ENCODE measurements at regions not wholly inside any gene's neighbourhood (a gene's known extent, or its start where the extent isn't known, plus 50 kb on each side); places are given as distances from the start of the nearest gene placed in this dataset.

DNA sequence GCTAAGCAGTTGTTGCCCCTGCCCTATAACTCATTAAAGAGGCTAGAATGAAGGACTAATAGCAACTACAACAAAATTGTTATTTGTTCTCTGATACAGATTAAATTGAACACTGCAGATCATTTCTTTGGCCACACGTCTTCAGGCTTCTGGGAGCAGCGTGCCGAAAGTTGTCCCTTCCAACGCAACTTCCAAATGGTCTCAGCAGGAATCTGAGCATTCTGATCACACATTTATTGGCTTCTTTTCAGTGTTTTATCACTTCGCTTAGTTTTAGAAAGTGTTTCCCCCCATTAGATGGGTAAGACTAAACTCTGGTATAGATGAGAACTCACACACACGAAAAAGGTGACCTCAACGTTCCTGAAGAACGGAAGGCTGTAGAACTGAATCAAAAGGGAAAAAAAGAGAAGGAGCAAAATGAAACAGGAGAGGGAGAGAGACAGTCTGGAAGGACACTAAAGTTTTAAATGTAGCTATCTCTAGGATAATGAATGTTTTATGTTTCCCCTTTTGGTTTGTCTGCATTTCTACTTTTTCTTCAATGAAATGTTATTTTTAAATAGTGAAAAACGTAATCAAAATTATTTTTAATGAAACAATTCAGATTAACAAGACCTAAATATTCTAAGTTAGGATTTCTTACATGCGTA is 336.5 kb downstream of the RRAGC start:
- TF ChIP-seq, protein P1, sequence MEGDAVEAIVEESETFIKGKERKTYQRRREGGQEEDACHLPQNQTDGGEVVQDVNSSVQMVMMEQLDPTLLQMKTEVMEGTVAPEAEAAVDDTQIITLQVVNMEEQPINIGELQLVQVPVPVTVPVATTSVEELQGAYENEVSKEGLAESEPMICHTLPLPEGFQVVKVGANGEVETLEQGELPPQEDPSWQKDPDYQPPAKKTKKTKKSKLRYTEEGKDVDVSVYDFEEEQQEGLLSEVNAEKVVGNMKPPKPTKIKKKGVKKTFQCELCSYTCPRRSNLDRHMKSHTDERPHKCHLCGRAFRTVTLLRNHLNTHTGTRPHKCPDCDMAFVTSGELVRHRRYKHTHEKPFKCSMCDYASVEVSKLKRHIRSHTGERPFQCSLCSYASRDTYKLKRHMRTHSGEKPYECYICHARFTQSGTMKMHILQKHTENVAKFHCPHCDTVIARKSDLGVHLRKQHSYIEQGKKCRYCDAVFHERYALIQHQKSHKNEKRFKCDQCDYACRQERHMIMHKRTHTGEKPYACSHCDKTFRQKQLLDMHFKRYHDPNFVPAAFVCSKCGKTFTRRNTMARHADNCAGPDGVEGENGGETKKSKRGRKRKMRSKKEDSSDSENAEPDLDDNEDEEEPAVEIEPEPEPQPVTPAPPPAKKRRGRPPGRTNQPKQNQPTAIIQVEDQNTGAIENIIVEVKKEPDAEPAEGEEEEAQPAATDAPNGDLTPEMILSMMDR (IDR thresholded peaks at IDR 0.05) = no peak
- TF ChIP-seq EZH2 (IDR thresholded peaks at IDR 0.05) = no peak
- TF ChIP-seq EZH2phosphoT487 (IDR thresholded peaks at IDR 0.05) = no peak
